KOPT-K1 (cell line): ENCODE measurements at regions not wholly inside any gene's neighbourhood (a gene's known extent, or its start where the extent isn't known, plus 50 kb on each side); places are given as distances from the start of the nearest gene placed in this dataset.

Experiments used
- H3K27ac ChIP-seq: fragments of 200-600 bp; sonication (generic); 2 replicates; pipeline ENCODE4 v1.5.1; 2016; ENCODE audit warnings: antibody characterized with exemption, mild to moderate bottlenecking, low read depth, low read length; ENCODE audit not compliant: poor library complexity, severe bottlenecking
- H3K36me3 ChIP-seq: fragments of 200-600 bp; sonication (generic); 2 replicates; pipeline ENCODE4 v1.5.1; 2017; ENCODE audit warnings: antibody characterized with exemption, mild to moderate bottlenecking, low read length, moderate library complexity; ENCODE audit not compliant: insufficient read depth
- H3K9me3 ChIP-seq: fragments of 200-600 bp; sonication (generic); 2 replicates; pipeline ENCODE4 v1.5.1; 2017; ENCODE audit warnings: antibody characterized with exemption, low read length, mild to moderate bottlenecking; ENCODE audit not compliant: insufficient read depth, poor library complexity, severe bottlenecking

- Histone ChIP-seq H3K36me3 (no peaks in the 10 kb centered on the region), H3K9me3 (no peaks in the 10 kb centered on the region), H3K27ac (no peak overlapping the region)
Measured at GRCh38 chr4:147336252-147336651, 144.6 kb upstream of the EDNRA start.

- Histone ChIP-seq H3K9me3 (no peaks in the 10 kb centered on the region), H3K36me3 (no peaks in the 10 kb centered on the region), H3K27ac (no peak overlapping the region)
Measured at GRCh38 chr4:147339100-147339499, 141.8 kb upstream of the EDNRA start.

GRCh38 chr4:147340111-147340510 lies 140.8 kb upstream of the EDNRA start:
- H3K9me3 ChIP-seq = no peaks in the 10 kb centered on the region
- H3K36me3 ChIP-seq = no peaks in the 10 kb centered on the region
- H3K27ac ChIP-seq = no peak overlapping the region

GRCh38 chr4:147340591-147341120 lies 140.2 kb upstream of the EDNRA start:
- Histone ChIP-seq H3K9me3 (no peaks in the 10 kb centered on the region), H3K36me3 (no peaks in the 10 kb centered on the region), H3K27ac (no peak overlapping the region)

- Histone ChIP-seq H3K9me3 (no peaks in the 10 kb centered on the region), H3K27ac (no peak overlapping the region), H3K36me3 (no peaks in the 10 kb centered on the region)
Measured at GRCh38 chr4:147343692-147344091, 137.2 kb upstream of the EDNRA start.

GRCh38 chr4:147345662-147346061 lies 135.2 kb upstream of the EDNRA start:
- no peak overlapping the region for H3K27ac ChIP-seq
- H3K36me3 ChIP-seq = no peaks in the 10 kb centered on the region
- no peaks in the 10 kb centered on the region for H3K9me3 ChIP-seq

- H3K27ac ChIP-seq = no peak overlapping the region
- no peaks in the 10 kb centered on the region for H3K9me3 ChIP-seq
- no peaks in the 10 kb centered on the region for H3K36me3 ChIP-seq
Measured at GRCh38 chr4:147347217-147347616, 133.7 kb upstream of the EDNRA start.

GRCh38 chr4:147349193-147349592 lies 131.7 kb upstream of the EDNRA start:
- Histone ChIP-seq H3K27ac (no peak overlapping the region), H3K9me3 (no peaks in the 10 kb centered on the region), H3K36me3 (no peaks in the 10 kb centered on the region)

GRCh38 chr4:147351083-147351787 lies 129.7 kb upstream of the EDNRA start:
- H3K27ac ChIP-seq = no peak overlapping the region
- no peaks in the 10 kb centered on the region for H3K9me3 ChIP-seq
- H3K36me3 ChIP-seq = no peaks in the 10 kb centered on the region

GRCh38 chr4:147354237-147354636 lies 126.7 kb upstream of the EDNRA start:
- H3K36me3 ChIP-seq = no peaks in the 10 kb centered on the region
- no peaks in the 10 kb centered on the region for H3K9me3 ChIP-seq
- H3K27ac ChIP-seq = no peak overlapping the region

GRCh38 chr4:147355032-147355656 lies 125.8 kb upstream of the EDNRA start:
- H3K9me3 ChIP-seq = no peaks in the 10 kb centered on the region
- H3K27ac ChIP-seq = no peak overlapping the region
- no peaks in the 10 kb centered on the region for H3K36me3 ChIP-seq

GRCh38 chr4:147355847-147356246 lies 125.0 kb upstream of the EDNRA start:
- Histone ChIP-seq H3K9me3 (no peaks in the 10 kb centered on the region), H3K36me3 (no peaks in the 10 kb centered on the region), H3K27ac (no peak overlapping the region)

- Histone ChIP-seq H3K27ac (no peak overlapping the region), H3K36me3 (no peaks in the 10 kb centered on the region), H3K9me3 (no peaks in the 10 kb centered on the region)
Measured at GRCh38 chr4:147360301-147360700, 120.6 kb upstream of the EDNRA start.

- H3K9me3 ChIP-seq = no peaks in the 10 kb centered on the region
- no peak overlapping the region for H3K27ac ChIP-seq
- H3K36me3 ChIP-seq = no peaks in the 10 kb centered on the region
Measured at GRCh38 chr4:147361726-147362125, 119.2 kb upstream of the EDNRA start.

GRCh38 chr4:147362938-147363337 lies 118.0 kb upstream of the EDNRA start:
- Histone ChIP-seq H3K27ac (no peak overlapping the region), H3K36me3 (no peaks in the 10 kb centered on the region), H3K9me3 (no peaks in the 10 kb centered on the region)

- no peaks in the 10 kb centered on the region for H3K9me3 ChIP-seq
- H3K36me3 ChIP-seq = no peaks in the 10 kb centered on the region
- no peak overlapping the region for H3K27ac ChIP-seq
Measured at GRCh38 chr4:147363514-147363913, 117.4 kb upstream of the EDNRA start.
